Thyroid gland (tissue), 4 donors: ENCODE measurements at regions not wholly inside any gene's neighbourhood (a gene's known extent, or its start where the extent isn't known, plus 50 kb on each side); places are given as distances from the start of the nearest gene placed in this dataset.

Experiments
- CTCF ChIP-seq, 6 experiments: fragments of 200-600 bp in 3 of 6; fragments of 450-650 bp in 3 of 6; sonication (generic) in 3 of 6; IDR thresholded peaks; one replicate each; pipeline ENCODE4 v1.5.1; 2016 to 2019; ENCODE audit warnings: antibody characterized with exemption in 6 of 6, mild to moderate bottlenecking in 2 of 6, inconsistent platforms in 1 of 6, moderate library complexity in 1 of 6
- POLR2A ChIP-seq, 2 donors: fragments of 450-650 bp; IDR thresholded peaks; one replicate each; pipeline ENCODE4 v1.6.1; 2017; ENCODE audit warnings: antibody characterized with exemption in 2 of 2, mild to moderate bottlenecking in 2 of 2, moderate library complexity in 1 of 2

GRCh38 chr7:87004956-87005355 is 54.5 kb downstream of the ELAPOR2 start:
- TF ChIP-seq POLR2A (IDR thresholded peaks at IDR 0.05) = no peak
- TF ChIP-seq CTCF (IDR thresholded peaks at IDR 0.05) = no peak
